ENCODE measurements at regions not wholly inside any gene's neighbourhood (a gene's known extent, or its start where the extent isn't known, plus 50 kb on each side); places are given as distances from the start of the nearest gene placed in this dataset.

DNA sequence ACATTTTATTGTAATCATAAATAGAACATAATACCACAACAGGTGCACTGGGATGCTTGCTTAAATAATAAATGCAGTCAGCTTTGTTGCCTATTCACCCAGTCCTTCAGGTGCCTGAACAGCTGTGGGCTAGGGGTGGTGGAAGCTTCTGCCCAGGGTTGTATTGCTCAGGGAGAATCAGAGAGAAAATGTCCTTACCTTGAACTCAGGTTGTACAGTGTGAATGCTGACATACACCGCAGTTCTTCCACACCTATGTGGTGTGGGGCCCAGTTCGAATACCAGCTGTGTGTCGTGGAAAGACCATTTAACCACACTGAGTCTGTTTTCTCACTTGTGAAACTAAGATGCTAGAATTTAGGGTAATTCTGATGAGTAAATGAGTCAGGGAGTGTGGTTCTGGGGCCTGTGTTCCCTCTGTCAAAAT is 115.7 kb upstream of the ATP1A1 start (continued):
- TF ChIP-seq, protein P1, sequence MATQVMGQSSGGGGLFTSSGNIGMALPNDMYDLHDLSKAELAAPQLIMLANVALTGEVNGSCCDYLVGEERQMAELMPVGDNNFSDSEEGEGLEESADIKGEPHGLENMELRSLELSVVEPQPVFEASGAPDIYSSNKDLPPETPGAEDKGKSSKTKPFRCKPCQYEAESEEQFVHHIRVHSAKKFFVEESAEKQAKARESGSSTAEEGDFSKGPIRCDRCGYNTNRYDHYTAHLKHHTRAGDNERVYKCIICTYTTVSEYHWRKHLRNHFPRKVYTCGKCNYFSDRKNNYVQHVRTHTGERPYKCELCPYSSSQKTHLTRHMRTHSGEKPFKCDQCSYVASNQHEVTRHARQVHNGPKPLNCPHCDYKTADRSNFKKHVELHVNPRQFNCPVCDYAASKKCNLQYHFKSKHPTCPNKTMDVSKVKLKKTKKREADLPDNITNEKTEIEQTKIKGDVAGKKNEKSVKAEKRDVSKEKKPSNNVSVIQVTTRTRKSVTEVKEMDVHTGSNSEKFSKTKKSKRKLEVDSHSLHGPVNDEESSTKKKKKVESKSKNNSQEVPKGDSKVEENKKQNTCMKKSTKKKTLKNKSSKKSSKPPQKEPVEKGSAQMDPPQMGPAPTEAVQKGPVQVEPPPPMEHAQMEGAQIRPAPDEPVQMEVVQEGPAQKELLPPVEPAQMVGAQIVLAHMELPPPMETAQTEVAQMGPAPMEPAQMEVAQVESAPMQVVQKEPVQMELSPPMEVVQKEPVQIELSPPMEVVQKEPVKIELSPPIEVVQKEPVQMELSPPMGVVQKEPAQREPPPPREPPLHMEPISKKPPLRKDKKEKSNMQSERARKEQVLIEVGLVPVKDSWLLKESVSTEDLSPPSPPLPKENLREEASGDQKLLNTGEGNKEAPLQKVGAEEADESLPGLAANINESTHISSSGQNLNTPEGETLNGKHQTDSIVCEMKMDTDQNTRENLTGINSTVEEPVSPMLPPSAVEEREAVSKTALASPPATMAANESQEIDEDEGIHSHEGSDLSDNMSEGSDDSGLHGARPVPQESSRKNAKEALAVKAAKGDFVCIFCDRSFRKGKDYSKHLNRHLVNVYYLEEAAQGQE (IDR thresholded peaks at IDR 0.05; ENCODE audit: low read depth, low read length): no peak
- TF ChIP-seq RCOR1 (IDR thresholded peaks at IDR 0.05; ENCODE audit: low read length) (no peak), NRF1 (IDR thresholded peaks at IDR 0.05; ENCODE audit: low read depth, low read length) (no peak)
- TF ChIP-seq, protein P2, sequence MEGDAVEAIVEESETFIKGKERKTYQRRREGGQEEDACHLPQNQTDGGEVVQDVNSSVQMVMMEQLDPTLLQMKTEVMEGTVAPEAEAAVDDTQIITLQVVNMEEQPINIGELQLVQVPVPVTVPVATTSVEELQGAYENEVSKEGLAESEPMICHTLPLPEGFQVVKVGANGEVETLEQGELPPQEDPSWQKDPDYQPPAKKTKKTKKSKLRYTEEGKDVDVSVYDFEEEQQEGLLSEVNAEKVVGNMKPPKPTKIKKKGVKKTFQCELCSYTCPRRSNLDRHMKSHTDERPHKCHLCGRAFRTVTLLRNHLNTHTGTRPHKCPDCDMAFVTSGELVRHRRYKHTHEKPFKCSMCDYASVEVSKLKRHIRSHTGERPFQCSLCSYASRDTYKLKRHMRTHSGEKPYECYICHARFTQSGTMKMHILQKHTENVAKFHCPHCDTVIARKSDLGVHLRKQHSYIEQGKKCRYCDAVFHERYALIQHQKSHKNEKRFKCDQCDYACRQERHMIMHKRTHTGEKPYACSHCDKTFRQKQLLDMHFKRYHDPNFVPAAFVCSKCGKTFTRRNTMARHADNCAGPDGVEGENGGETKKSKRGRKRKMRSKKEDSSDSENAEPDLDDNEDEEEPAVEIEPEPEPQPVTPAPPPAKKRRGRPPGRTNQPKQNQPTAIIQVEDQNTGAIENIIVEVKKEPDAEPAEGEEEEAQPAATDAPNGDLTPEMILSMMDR (IDR thresholded peaks at IDR 0.05): no peak
- TF ChIP-seq, protein P3, sequence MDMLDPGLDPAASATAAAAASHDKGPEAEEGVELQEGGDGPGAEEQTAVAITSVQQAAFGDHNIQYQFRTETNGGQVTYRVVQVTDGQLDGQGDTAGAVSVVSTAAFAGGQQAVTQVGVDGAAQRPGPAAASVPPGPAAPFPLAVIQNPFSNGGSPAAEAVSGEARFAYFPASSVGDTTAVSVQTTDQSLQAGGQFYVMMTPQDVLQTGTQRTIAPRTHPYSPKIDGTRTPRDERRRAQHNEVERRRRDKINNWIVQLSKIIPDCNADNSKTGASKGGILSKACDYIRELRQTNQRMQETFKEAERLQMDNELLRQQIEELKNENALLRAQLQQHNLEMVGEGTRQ (IDR thresholded peaks at IDR 0.05; ENCODE audit: borderline replicate concordance, low read depth, low read length): no peak

GRCh38 chr1:116257836-116258235 is 115.2 kb upstream of the ATP1A1 start:
- no peak overlapping the region for H3K27ac ChIP-seq (ENCODE audit: low read depth in 2 of 2, low read length in 1 of 2)
- no peaks in the 10 kb centered on the region for H3K36me3 ChIP-seq (replicated peaks in 1 of 2; ENCODE audit: control insufficient read depth in 1 of 2, insufficient read depth in 2 of 2, low read length in 1 of 2)
- no peak overlapping the region for H2AFZ ChIP-seq (ENCODE audit: low read depth)
- no peaks in the 10 kb centered on the region for H4K20me1 ChIP-seq (ENCODE audit: insufficient read depth)
- no peaks in the 10 kb centered on the region for H3K9me3 ChIP-seq
- no peaks in the 10 kb centered on the region for H3K79me2 ChIP-seq (ENCODE audit: insufficient read depth)
- H3F3A ChIP-seq (replicated peaks; ENCODE audit: insufficient read depth): no peaks in the 10 kb centered on the region
- CTCF ChIA-PET: no interaction called here
- H3K4me1 ChIP-seq (ENCODE audit: control insufficient read depth in 1 of 2, insufficient read depth in 2 of 2, low read depth in 1 of 2, low read length in 1 of 2): no peaks in the 10 kb centered on the region; a peak in 2 of 4 replicates
- H3K9me2 ChIP-seq: no peaks in the 10 kb centered on the region
- H3K27me3 ChIP-seq (ENCODE audit: insufficient read depth): no peaks in the 10 kb centered on the region
- no peak for DNase-seq
- POLR2A ChIA-PET: no interaction called here
- no peak overlapping the region for H3K4me2 ChIP-seq
- 76% methylated on average over 3 of the region's 3 CpGs for WGBS (ENCODE audit: low lambda C conversion rate)
- H3K9ac ChIP-seq: no peak overlapping the region
- no peak overlapping the region for H3K4me3 ChIP-seq (ENCODE audit: low read depth in 2 of 2, low read length in 1 of 2)
- TF ChIP-seq RFX5 (IDR thresholded peaks at IDR 0.05; ENCODE audit: low read length) (no peak), TEAD4 (IDR thresholded peaks at IDR 0.05; ENCODE audit: borderline replicate concordance, insufficient read depth) (no peak), CHD2 (IDR thresholded peaks at IDR 0.05; ENCODE audit: low read length, partially characterized antibody) (no peak), RXRA (IDR thresholded peaks at IDR 0.05; ENCODE audit: borderline replicate concordance, low read depth) (no peak), RCOR1 (IDR thresholded peaks at IDR 0.05; ENCODE audit: low read length) (no peak), SMC3 (IDR thresholded peaks at IDR 0.05; ENCODE audit: low read depth, low read length) (no peak), POLR2AphosphoS5 (IDR thresholded peaks at IDR 0.05; ENCODE audit: low read depth, low read length) (no peak), YY1 (IDR thresholded peaks at IDR 0.05; ENCODE audit: low read depth) (no peak), NFIC (IDR thresholded peaks at IDR 0.05; ENCODE audit: borderline replicate concordance) (no peak), MXI1 (IDR thresholded peaks at IDR 0.05; ENCODE audit: low read depth, low read length) (no peak), FOXJ3 (CRISPR knock-in tag; IDR thresholded peaks at IDR 0.05) (no peak), GABPA (IDR thresholded peaks at IDR 0.05; ENCODE audit: low read depth) (no peak), FOSL2 (IDR thresholded peaks at IDR 0.05; ENCODE audit: borderline replicate concordance, low read depth) (no peak), RAD21 (IDR thresholded peaks at IDR 0.05; ENCODE audit: low read length) (no peak), SIN3A (IDR thresholded peaks at IDR 0.05; ENCODE audit: borderline replicate concordance, low read depth, low read length) (no peak)
- TF ChIP-seq, protein P1 (IDR thresholded peaks at IDR 0.05; ENCODE audit: low read depth, low read length): no peak
- TF ChIP-seq, protein P3 (IDR thresholded peaks at IDR 0.05; ENCODE audit: borderline replicate concordance, low read depth, low read length): no peak
- TF ChIP-seq, protein P4, sequence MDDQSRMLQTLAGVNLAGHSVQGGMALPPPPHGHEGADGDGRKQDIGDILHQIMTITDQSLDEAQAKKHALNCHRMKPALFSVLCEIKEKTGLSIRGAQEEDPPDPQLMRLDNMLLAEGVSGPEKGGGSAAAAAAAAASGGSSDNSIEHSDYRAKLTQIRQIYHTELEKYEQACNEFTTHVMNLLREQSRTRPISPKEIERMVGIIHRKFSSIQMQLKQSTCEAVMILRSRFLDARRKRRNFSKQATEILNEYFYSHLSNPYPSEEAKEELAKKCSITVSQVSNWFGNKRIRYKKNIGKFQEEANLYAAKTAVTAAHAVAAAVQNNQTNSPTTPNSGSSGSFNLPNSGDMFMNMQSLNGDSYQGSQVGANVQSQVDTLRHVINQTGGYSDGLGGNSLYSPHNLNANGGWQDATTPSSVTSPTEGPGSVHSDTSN (IDR thresholded peaks at IDR 0.05): no peak

Measured in SK-N-SH (cell line).